ENCODE measurements at regions not wholly inside any gene's neighbourhood (a gene's known extent, or its start where the extent isn't known, plus 50 kb on each side); places are given as distances from the start of the nearest gene placed in this dataset.

- no peak for DNase-seq
These were observed 74.2 kb downstream of the GLI2 start for GRCh38 chr2:120809609-120810440.

DNA sequence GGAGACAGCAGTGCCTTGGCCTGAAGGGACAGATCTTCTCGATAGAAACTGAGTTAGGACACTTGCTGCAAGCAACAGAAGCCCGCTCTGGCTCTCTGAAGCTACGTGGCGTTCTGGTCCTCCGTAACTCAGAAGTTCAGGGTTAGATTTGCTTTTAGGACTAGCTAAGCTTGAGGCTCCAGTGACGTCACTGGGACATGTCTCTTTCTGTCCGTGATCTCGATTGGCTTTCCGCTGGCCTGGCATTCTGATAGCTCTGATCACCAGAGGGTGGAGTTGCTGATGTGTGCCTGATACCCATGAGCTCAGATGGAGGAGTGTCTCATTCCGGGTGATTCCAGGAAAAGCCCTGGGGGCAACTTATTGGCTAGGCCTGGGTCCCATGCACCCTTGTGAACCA lies 75.0 kb downstream of the GLI2 start:
- no peak for DNase-seq

GRCh38 chr2:120812866-120813265 lies 77.2 kb downstream of the GLI2 start:
- DNase-seq = no peak

DNA sequence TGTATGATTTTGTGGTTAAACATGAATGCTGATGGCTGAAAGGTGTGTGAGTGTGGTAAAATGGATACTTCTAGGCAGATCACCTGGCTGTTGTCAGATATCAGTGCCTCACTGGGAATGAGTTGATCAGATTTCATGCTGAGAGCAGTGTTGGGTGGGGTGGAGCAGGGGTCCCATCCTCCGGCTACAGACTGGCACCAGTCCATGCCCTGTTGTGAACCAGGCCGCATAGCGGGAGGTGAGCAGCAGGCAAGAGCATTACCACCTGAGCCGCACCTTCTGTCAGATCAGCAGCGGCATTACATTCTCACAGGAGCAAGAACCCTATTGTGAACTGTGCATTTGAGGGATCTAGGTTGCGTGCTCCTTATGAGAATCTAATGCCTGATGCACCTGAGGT lies 78.7 kb downstream of the GLI2 start:
- DNase-seq = no peak

- no peak for DNase-seq
These were observed 79.6 kb downstream of the GLI2 start for GRCh38 chr2:120815292-120815691.

GRCh38 chr2:120817136-120817955 lies 81.7 kb downstream of the GLI2 start:
- DNase-seq = no peak

- no peak for DNase-seq
These were observed 82.3 kb downstream of the GLI2 start for GRCh38 chr2:120817956-120818325.

DNA sequence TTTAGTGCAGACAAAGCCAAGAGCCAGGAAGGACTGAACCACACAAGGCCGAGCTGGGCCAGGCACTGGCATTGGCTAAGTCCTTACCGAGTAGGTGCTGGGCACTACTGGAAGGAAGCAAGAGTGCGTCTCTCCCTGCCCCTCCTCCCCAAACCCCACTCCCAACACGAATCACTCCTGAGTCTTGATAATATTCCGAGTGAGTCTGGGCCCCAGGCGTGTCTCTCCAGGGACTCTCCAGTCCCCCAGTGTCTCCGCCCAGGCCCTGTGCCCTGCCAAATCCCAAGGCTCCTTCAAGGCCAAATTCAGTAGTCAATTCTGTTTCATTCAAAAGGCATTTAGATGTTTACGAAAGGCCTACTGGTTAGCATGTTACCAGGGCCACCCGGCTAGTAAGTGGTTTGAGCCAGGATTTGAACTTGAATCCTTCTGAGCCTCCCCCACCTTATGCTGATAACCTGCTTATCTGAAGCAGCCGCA lies 82.8 kb downstream of the GLI2 start:
- DNase-seq = no peak

DNA sequence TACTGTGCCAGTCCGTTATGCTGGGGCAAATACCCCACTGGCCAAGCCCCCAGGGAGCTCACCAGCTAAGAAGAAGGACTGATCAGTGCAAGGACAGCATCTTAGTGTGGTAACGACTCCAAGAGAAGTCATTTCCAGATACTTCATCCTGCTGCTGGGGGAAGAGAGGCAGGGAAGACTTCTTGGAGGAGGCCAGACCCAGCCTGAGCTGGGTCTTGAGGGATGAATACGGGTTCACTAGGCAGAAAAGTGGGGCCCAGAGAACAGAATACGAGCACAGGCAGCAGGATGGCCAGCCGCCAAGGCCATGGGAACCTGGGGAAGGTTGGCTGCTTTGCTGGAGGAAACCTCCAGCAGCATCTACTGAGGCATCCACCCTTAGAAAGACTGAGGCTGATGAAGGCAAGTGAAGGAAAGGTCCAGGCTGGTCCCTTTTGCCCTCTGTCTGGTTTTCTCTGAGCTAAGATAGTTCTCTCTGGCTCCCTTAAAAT lies 84.1 kb downstream of the GLI2 start:
- no peak for DNase-seq

- DNase-seq = no peak
These were observed 84.7 kb downstream of the GLI2 start for GRCh38 chr2:120820263-120820952.

DNA sequence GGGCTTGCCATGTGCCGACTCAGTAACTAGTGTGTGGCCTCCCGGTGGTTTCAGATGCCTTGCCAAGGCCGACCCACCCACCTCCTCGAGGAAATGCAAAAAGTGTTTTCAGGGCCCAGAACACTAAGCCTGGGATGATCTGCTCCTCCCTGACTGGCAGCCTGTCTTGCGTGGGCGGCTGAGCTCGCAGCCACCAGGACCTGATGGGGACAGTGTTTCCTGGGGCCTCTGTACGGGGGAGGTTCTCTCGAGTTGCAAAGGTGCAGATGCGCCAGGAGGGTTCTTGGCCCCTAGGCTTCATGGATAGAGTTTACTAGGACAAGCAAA lies 85.2 kb downstream of the GLI2 start:
- DNase-seq = no peak

DNA sequence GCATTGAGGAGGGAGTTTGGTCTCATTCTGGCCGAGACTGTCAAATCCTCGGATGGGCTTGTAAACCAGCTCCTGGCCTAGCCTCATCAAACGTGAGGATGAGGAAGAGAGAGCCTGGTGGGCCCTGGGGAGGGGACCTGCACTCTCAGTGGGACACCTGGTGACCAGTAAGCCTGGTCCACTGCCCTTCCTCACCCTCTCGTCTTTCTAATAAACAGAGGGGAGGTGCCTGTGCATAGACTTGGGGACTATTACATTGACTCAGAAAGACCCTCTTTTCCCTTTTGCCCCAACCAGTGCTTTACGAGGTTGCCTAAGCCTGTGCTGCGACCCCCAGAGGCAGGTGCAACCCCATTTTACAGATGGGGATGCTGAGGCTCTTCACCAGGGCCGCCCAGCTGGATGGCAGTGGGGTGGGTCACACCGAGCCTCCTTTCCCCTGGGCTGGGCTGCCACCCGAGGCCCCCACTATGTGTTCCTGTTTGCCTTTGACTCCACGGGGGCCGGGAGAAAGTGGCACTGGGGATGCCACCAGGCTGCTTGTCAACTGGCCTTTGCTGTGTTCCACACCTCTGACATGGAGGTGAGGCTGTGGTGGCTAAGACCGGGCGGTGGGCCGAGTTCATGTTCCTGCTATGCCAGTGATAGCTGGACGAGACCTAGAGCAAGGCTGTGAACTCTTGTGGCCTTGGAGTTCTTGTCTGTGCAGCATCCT lies 85.9 kb downstream of the GLI2 start:
- DNase-seq = no peak

DNA sequence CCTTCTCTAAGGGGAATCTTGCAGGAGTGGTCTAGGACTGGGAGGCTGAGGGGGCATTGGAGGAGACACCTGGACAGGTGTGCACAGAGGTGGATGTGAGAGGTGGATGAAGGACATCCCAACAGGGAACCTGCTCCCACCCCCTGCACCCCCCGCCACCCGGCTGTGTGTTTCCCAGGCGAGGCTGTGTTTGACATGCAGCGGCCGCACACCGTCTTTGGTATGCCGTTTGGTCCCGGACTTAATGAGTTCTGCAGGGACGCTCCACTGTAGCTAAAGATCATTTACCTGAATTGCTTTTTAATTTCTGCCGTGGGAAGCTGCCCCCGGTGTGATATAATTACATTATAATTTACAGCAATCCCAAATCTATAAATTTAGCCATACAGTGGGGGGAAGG lies 87.3 kb downstream of the GLI2 start:
- DNase-seq = no peak

DNA sequence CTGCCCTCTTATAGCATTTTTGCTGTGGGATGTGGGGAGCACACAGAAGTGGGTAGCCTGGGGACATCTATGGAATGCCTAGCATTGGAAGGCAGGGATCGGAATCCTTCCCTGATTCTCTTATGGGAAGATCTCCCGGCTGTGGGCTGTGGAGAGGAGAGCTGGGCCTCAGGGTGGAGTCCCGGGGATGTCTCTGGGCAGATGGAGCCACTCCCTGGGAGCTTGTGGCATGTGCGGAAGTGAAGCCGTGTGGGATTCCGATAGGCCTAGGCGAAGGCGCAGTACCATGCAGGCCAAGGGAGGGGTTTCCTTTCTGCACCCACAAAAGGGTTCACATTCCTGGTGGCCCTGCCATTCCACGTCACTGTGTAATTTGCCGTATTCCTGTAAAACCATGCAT lies 87.9 kb downstream of the GLI2 start:
- DNase-seq = no peak

GRCh38 chr2:120824246-120824645 lies 88.6 kb downstream of the GLI2 start:
- no peak for DNase-seq

DNA sequence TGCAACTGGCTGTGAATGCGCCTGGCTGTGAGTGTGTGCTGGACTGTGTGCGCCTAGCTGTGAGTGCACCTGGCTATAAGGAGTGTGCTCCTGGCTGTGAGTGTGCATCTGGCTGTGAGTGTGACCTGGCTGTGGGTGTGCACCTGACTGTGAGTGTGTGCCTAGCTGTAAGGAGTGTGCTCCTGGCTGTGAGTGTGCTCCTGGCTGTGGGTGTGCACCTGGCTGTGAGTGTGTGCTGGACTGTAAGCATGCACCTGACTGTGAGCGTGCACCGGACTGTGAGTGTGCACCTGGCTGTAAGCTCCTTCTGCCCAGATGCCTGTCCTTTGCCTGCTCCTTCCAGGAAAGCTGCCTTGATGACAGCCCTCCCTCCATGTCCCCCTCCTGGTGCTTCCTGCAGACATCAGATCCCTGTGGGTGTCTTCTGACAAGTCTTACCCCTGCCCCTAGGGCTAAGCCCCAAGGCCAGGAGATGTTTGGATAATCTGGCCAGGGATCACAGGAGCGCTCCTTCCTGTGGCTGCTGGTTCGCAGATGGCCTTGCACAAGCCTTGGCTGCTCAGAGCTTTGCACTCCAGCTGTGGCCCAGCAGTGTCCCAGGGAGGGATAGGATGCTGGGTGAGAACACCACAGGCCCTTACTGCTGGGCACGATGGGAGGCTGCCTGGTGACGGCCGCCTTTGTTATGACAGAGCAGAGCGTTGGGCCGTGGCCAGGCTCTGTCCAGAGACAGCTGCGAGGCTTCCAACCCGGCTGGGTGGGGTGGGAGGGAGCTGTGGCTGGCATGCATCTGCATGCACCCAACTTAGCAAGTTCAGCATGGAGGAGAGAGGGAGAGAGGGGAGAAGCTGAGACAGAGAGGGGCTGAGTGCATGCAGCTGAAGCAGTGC lies 89.9 kb downstream of the GLI2 start:
- DNase-seq = no peak

DNA sequence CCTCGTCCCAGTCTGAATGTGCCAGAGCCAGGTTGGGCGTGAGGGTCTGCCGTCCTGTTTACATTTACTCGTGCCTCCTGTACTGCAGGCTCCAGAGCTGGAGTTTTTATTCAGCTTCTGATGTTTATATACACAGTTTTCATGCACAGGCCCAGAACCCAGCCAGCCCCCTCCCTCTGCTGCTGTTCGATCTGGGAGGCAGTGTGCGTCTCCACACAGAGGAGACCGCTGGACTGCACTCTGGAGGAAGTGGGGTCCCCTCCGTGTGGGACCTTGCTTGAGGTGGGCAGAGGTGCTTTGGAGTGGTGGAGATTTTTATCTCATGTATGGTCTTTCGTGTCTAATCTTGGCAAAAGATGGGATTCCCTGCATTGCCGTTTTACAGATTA lies 90.6 kb downstream of the GLI2 start:
- DNase-seq = no peak

DNA sequence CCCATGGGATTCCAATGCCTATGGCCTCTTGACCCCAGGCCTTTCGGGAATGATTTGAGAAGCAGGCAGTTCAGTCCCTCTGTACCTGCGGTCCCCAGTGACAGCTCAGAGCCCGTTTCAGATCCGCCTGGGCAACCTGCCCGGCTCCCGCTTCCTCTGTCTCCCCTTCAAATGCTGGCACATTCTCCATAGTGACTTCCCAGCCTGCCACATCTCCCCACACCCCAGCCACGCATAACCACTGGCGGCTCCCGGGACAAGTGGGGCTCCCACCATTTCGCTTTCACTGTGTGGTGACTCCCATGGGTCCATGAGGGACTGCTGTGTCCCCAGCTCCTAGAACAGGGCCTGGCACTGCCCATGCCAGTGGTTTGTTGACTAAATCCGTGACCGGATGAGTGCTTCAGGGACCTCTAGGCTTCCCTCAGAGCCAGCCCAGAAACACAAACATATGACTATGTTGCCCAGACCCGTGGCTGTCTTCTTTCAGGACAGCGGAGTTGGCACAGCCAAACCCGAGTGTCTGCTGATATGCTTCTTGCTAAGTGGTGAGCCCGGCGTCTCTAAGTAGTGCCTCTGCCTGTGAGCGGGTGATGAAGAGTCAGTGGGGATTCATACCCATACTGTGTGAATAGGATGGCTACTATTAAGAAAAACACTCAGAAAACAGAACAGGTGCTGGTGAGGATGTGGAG lies 91.2 kb downstream of the GLI2 start:
- DNase-seq = no peak

DNA sequence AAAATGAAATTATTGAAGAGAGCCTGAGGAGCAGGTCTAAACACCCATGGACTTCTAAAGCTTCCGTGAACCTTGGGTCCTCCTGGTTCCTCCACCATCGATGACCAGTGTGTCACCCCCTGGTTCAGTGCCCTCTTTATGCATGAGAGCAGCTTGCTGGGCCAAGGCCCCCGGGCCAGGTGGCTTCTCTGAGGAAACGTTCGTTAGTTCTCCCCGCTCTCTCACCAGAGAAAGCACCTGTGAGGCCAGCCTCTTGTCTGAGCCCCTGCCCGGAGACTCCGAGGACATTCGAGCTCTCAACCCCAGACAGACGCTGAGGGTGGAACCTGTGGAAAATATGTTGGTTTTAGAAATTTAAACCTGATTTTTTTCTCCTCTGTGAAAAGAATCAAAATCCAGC lies 92.4 kb downstream of the GLI2 start:
- no peak for DNase-seq

DNA sequence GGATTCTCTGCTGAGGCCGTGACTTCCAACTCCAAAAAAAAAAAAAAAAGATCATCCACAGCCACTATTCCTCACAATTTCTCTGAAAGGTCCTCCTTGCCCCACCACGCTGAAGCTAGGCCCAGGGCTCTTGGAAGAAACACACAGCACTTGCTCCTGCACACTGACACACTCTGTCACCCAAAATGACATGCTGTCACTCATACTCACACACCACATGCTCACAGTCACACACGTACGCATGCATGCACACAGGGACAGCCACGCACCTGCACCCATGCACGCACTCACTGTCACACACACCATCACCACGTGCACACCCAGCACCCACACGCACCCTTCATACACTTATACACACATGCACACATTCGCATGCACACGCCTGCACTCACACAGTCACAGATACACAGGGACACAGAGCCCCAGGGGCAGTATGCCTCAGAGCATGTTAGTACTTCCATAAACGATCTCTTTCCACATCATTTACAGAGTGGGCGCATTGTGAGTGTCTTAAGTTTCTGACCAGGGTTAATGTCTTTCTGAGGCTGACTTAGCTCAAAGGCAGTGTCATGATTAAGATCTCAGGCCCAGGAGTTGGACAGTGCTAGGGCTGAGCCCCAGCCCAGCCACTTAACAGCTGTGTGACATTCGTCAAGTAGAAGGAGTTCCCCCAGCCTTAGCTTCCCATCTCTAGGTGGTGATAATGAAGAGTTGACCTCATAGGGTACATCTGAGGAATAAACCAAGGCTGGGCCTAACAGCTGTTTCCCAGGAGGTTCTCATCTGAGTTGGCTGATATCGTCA lies 93.4 kb downstream of the GLI2 start:
- no peak for DNase-seq

Measured in activated CD4-positive, alpha-beta T cell treated with anti-CD3 and anti-CD28 coated beads, Interleukin-2, amount 50 U/mL, for 48 hours (primary cell).